GM23338 (cell line): ENCODE measurements at regions not wholly inside any gene's neighbourhood (a gene's known extent, or its start where the extent isn't known, plus 50 kb on each side); places are given as distances from the start of the nearest gene placed in this dataset.

Experiments used
- ATAC-seq: fragments of 200-7000 bp; cut with Tn5 transposase; 3 replicates; pipeline ENCODE4 v1.9.1; 2020
- DNase-seq: peaks from one replicate; pipeline ENCODE4 v3.0.0-alpha.2; 2015; ENCODE audit warnings: low spot score
- H2AFZ ChIP-seq: fragments of 200-600 bp; sonication (generic); 2 replicates; pipeline ENCODE4 v1.8.0; 2016; ENCODE audit warnings: antibody characterized with exemption, mild to moderate bottlenecking, moderate library complexity
- H3F3A ChIP-seq: fragments of 200-600 bp; sonication (generic); replicated peaks from 2 replicates; pipeline ENCODE4 v1.8.0; 2017; ENCODE audit warnings: antibody characterized with exemption, mixed run types, low read depth
- H3K27ac ChIP-seq: fragments of 200-600 bp; sonication (generic); 2 replicates; pipeline ENCODE4 v1.6.1; 2016; ENCODE audit warnings: low read depth
- H3K27me3 ChIP-seq: fragments of 200-600 bp; sonication (generic); 2 replicates; pipeline ENCODE4 v1.8.0; 2016; ENCODE audit warnings: mild to moderate bottlenecking, mixed run types, moderate library complexity; ENCODE audit not compliant: insufficient read depth
- H3K36me3 ChIP-seq: fragments of 200-600 bp; sonication (generic); 2 replicates; pipeline ENCODE4 v1.8.0; 2016; ENCODE audit warnings: mild to moderate bottlenecking; ENCODE audit not compliant: insufficient read depth
- H3K4me1 ChIP-seq: fragments of 200-600 bp; sonication (generic); 2 replicates; pipeline ENCODE4 v1.8.0; 2016; ENCODE audit warnings: mild to moderate bottlenecking, moderate library complexity; ENCODE audit not compliant: insufficient read depth
- H3K4me2 ChIP-seq: fragments of 200-600 bp; sonication (generic); 2 replicates; pipeline ENCODE4 v1.7.1; 2017; ENCODE audit warnings: mixed run types
- H3K4me3 ChIP-seq: fragments of 200-600 bp; sonication (generic); 2 replicates; pipeline ENCODE4 v1.6.1; 2016; ENCODE audit warnings: mixed run types
- H3K79me2 ChIP-seq: fragments of 200-600 bp; sonication (generic); replicated peaks from 2 replicates; pipeline ENCODE4 v1.8.0; 2017; ENCODE audit warnings: mild to moderate bottlenecking; ENCODE audit not compliant: insufficient read depth
- H3K9me2 ChIP-seq: fragments of 200-600 bp; sonication (generic); 2 replicates; pipeline ENCODE4 v1.8.0; 2017; ENCODE audit not compliant: insufficient read depth
- H4K20me1 ChIP-seq: fragments of 200-600 bp; sonication (generic); replicated peaks from 2 replicates; pipeline ENCODE4 v1.8.0; 2017; ENCODE audit warnings: mild to moderate bottlenecking; ENCODE audit not compliant: insufficient read depth
- H3K27ac Mint-ChIP-seq: 2 replicates; pipeline ENCODE4 v1.8.0; 2020; ENCODE audit warnings: inconsistent platforms, mild to moderate bottlenecking, moderate library complexity, mixed read lengths
- H3K27me3 Mint-ChIP-seq: 3 replicates; pipeline ENCODE4 v1.8.0; 2022; ENCODE audit warnings: low read depth, mild to moderate bottlenecking, moderate library complexity, mixed read lengths, inconsistent platforms; ENCODE audit not compliant: insufficient read depth, poor library complexity
- H3K36me3 Mint-ChIP-seq: 3 replicates; pipeline ENCODE4 v1.8.0; 2021; ENCODE audit warnings: low read depth, mild to moderate bottlenecking, inconsistent platforms, moderate library complexity, mixed read lengths
- H3K4me1 Mint-ChIP-seq: 3 replicates; pipeline ENCODE4 v1.8.0; 2020; ENCODE audit warnings: mild to moderate bottlenecking, inconsistent platforms, mixed read lengths
- H3K4me3 Mint-ChIP-seq: 3 replicates; pipeline ENCODE4 v1.8.0; 2021; ENCODE audit warnings: moderate library complexity, mild to moderate bottlenecking, inconsistent platforms, mixed read lengths
- H3K9me3 Mint-ChIP-seq: 3 replicates; pipeline ENCODE4 v1.8.0; 2020; ENCODE audit warnings: moderate library complexity, mild to moderate bottlenecking, inconsistent platforms, mixed read lengths
- CREB1 ChIP-seq: fragments of 250-450 bp; sonication (Bioruptor Pico); IDR thresholded peaks from 2 replicates; pipeline ENCODE4 v1.5.0; 2020; ENCODE audit warnings: low read depth, mild to moderate bottlenecking, moderate library complexity
- EZH2 ChIP-seq: fragments of 200-600 bp; sonication (generic); IDR thresholded peaks from one replicate; pipeline ENCODE4 v1.8.0; 2017; ENCODE audit warnings: antibody characterized with exemption, mild to moderate bottlenecking, low read depth; ENCODE audit not compliant: unreplicated experiment
- NANOG ChIP-seq: IDR thresholded peaks from 2 replicates; pipeline ENCODE4 v1.6.1; 2016; ENCODE audit warnings: antibody characterized with exemption, borderline replicate concordance
- STAT1 ChIP-seq: IDR thresholded peaks from one replicate; pipeline ENCODE4 v1.6.1; 2016; ENCODE audit warnings: antibody characterized with exemption; ENCODE audit not compliant: unreplicated experiment
- ZNF331 ChIP-seq: fragments of 250-450 bp; sonication (Bioruptor Pico); IDR thresholded peaks from 2 replicates; pipeline ENCODE4 v1.5.0; 2020; ENCODE audit warnings: low read depth, mild to moderate bottlenecking, moderate library complexity
- TF ChIP-seq, protein P1 (sequence below): fragments of 250-450 bp; sonication (Bioruptor Pico); IDR thresholded peaks from 2 replicates; pipeline ENCODE4 v1.5.0; 2020; ENCODE audit warnings: mild to moderate bottlenecking, moderate library complexity
- TF ChIP-seq, protein P2 (sequence below): IDR thresholded peaks from one replicate; pipeline ENCODE4 v1.6.1; 2018; ENCODE audit warnings: antibody characterized with exemption; ENCODE audit not compliant: unreplicated experiment
- TF ChIP-seq, protein P3 (sequence below), 2 experiments: fragments of 200-600 bp in 1 of 2; sonication (generic) in 1 of 2; conservative IDR thresholded peaks; 2 replicates each; pipeline versions ENCODE4 v1.5.1 to v1.6.1; 2016 to 2017; ENCODE audit warnings: antibody characterized with exemption in 2 of 2, low read depth in 2 of 2, mild to moderate bottlenecking in 2 of 2, moderate library complexity in 1 of 2

DNA sequence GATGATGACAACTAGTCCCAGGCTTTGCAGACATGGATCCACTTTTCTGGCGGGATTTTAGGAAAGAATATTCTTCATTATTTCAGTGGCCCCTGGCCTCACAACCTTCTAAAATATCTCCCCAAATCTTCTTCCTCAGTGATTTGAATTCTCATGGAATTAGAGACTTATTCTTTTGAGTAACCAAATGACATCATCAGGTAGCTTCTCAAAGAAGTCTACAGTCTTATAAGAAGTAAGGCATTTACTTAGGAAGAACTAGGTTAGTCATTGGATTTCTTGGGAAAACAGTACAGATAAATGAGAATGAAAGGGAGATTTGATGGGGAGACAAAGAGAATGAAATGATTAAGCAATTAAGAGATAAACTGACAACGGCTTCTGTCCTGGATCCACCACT is 201.1 kb upstream of the PROX1 start:
- no peak overlapping the region for H3K27ac ChIP-seq
- H3K4me3 Mint-ChIP-seq, result no peak overlapping the region
- H3K27ac Mint-ChIP-seq, result no peak overlapping the region
- H3K9me2 ChIP-seq, result peaks cover 24% of the 10 kb centered on the region
- H3K36me3 ChIP-seq, result no peaks in the 10 kb centered on the region
- no peak overlapping the region for H3K4me2 ChIP-seq
- H3K79me2 ChIP-seq, result no peaks in the 10 kb centered on the region
- H3K27me3 ChIP-seq, result no peaks in the 10 kb centered on the region
- no peak overlapping the region for H3K4me3 ChIP-seq
- H3K36me3 Mint-ChIP-seq, result no peaks in the 10 kb centered on the region
- H2AFZ ChIP-seq, result no peak overlapping the region
- DNase-seq (no peak), ATAC-seq (no peak)
- H3F3A ChIP-seq, result no peaks in the 10 kb centered on the region
- H3K27me3 Mint-ChIP-seq, result peaks cover 2% of the 10 kb centered on the region
- TF ChIP-seq, protein P1, sequence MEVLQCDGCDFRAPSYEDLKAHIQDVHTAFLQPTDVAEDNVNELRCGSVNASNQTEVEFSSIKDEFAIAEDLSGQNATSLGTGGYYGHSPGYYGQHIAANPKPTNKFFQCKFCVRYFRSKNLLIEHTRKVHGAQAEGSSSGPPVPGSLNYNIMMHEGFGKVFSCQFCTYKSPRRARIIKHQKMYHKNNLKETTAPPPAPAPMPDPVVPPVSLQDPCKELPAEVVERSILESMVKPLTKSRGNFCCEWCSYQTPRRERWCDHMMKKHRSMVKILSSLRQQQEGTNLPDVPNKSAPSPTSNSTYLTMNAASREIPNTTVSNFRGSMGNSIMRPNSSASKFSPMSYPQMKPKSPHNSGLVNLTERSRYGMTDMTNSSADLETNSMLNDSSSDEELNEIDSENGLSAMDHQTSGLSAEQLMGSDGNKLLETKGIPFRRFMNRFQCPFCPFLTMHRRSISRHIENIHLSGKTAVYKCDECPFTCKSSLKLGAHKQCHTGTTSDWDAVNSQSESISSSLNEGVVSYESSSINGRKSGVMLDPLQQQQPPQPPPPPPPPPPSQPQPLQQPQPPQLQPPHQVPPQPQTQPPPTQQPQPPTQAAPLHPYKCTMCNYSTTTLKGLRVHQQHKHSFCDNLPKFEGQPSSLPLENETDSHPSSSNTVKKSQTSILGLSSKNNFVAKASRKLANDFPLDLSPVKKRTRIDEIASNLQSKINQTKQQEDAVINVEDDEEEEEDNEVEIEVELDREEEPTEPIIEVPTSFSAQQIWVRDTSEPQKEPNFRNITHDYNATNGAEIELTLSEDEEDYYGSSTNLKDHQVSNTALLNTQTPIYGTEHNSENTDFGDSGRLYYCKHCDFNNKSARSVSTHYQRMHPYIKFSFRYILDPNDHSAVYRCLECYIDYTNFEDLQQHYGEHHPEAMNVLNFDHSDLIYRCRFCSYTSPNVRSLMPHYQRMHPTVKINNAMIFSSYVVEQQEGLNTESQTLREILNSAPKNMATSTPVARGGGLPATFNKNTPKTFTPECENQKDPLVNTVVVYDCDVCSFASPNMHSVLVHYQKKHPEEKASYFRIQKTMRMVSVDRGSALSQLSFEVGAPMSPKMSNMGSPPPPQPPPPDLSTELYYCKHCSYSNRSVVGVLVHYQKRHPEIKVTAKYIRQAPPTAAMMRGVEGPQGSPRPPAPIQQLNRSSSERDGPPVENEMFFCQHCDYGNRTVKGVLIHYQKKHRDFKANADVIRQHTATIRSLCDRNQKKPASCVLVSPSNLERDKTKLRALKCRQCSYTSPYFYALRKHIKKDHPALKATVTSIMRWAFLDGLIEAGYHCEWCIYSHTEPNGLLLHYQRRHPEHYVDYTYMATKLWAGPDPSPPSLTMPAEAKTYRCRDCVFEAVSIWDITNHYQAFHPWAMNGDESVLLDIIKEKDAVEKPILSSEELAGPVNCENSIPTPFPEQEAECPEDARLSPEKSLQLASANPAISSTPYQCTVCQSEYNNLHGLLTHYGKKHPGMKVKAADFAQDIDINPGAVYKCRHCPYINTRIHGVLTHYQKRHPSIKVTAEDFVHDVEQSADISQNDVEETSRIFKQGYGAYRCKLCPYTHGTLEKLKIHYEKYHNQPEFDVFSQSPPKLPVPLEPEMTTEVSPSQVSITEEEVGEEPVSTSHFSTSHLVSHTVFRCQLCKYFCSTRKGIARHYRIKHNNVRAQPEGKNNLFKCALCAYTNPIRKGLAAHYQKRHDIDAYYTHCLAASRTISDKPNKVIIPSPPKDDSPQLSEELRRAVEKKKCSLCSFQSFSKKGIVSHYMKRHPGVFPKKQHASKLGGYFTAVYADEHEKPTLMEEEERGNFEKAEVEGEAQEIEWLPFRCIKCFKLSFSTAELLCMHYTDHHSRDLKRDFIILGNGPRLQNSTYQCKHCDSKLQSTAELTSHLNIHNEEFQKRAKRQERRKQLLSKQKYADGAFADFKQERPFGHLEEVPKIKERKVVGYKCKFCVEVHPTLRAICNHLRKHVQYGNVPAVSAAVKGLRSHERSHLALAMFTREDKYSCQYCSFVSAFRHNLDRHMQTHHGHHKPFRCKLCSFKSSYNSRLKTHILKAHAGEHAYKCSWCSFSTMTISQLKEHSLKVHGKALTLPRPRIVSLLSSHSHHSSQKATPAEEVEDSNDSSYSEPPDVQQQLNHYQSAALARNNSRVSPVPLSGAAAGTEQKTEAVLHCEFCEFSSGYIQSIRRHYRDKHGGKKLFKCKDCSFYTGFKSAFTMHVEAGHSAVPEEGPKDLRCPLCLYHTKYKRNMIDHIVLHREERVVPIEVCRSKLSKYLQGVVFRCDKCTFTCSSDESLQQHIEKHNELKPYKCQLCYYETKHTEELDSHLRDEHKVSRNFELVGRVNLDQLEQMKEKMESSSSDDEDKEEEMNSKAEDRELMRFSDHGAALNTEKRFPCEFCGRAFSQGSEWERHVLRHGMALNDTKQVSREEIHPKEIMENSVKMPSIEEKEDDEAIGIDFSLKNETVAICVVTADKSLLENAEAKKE (CRISPR knock-in tag), result no peak
- TF ChIP-seq, protein P2, sequence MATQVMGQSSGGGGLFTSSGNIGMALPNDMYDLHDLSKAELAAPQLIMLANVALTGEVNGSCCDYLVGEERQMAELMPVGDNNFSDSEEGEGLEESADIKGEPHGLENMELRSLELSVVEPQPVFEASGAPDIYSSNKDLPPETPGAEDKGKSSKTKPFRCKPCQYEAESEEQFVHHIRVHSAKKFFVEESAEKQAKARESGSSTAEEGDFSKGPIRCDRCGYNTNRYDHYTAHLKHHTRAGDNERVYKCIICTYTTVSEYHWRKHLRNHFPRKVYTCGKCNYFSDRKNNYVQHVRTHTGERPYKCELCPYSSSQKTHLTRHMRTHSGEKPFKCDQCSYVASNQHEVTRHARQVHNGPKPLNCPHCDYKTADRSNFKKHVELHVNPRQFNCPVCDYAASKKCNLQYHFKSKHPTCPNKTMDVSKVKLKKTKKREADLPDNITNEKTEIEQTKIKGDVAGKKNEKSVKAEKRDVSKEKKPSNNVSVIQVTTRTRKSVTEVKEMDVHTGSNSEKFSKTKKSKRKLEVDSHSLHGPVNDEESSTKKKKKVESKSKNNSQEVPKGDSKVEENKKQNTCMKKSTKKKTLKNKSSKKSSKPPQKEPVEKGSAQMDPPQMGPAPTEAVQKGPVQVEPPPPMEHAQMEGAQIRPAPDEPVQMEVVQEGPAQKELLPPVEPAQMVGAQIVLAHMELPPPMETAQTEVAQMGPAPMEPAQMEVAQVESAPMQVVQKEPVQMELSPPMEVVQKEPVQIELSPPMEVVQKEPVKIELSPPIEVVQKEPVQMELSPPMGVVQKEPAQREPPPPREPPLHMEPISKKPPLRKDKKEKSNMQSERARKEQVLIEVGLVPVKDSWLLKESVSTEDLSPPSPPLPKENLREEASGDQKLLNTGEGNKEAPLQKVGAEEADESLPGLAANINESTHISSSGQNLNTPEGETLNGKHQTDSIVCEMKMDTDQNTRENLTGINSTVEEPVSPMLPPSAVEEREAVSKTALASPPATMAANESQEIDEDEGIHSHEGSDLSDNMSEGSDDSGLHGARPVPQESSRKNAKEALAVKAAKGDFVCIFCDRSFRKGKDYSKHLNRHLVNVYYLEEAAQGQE, result no peak
- TF ChIP-seq, protein P3, sequence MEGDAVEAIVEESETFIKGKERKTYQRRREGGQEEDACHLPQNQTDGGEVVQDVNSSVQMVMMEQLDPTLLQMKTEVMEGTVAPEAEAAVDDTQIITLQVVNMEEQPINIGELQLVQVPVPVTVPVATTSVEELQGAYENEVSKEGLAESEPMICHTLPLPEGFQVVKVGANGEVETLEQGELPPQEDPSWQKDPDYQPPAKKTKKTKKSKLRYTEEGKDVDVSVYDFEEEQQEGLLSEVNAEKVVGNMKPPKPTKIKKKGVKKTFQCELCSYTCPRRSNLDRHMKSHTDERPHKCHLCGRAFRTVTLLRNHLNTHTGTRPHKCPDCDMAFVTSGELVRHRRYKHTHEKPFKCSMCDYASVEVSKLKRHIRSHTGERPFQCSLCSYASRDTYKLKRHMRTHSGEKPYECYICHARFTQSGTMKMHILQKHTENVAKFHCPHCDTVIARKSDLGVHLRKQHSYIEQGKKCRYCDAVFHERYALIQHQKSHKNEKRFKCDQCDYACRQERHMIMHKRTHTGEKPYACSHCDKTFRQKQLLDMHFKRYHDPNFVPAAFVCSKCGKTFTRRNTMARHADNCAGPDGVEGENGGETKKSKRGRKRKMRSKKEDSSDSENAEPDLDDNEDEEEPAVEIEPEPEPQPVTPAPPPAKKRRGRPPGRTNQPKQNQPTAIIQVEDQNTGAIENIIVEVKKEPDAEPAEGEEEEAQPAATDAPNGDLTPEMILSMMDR (conservative IDR thresholded peaks at IDR 0.05; ENCODE audit: low read depth in 2 of 2), result no peak
- TF ChIP-seq NANOG, result no peak
- no peak for TF ChIP-seq CREB1 (CRISPR knock-in tag)
- no peak for TF ChIP-seq EZH2
- TF ChIP-seq ZNF331, result no peak
- TF ChIP-seq STAT1, result no peak
- no peaks in the 10 kb centered on the region for H3K4me1 ChIP-seq
- H3K4me1 Mint-ChIP-seq, result no peaks in the 10 kb centered on the region
- no peaks in the 10 kb centered on the region for H4K20me1 ChIP-seq
- no peaks in the 10 kb centered on the region for H3K9me3 Mint-ChIP-seq
